HCT116 (cell line): ENCODE measurements at regions not wholly inside any gene's neighbourhood (a gene's known extent, or its start where the extent isn't known, plus 50 kb on each side); places are given as distances from the start of the nearest gene placed in this dataset.

Source experiments
- ATAC-seq: fragments of 200-7000 bp; cut with Tn5 transposase; 2 replicates; pipeline ENCODE4 v1.9.1; 2020; ENCODE audit warnings: mild to moderate bottlenecking, moderate library complexity
- BruUV-seq: library from RNA; stranded (reverse); fragments of 400-500 nt; replicated peaks from 2 replicates; lab custom pipeline; 2021; lab: Mats Ljungman, UMichigan
- CTCF ChIA-PET: fragments of 300-600 bp; sonication (Branson Sonifier 250); formaldehyde crosslinking; loops from one replicate; lab custom pipeline; 2021; ENCODE audit warnings: antibody characterized with exemption; lab: Charles Lee
- POLR2A ChIA-PET: fragments of 300-600, 350-600 bp; sonication (Branson Sonifier 250); formaldehyde crosslinking; loops from one replicate; lab custom pipeline; 2021; ENCODE audit warnings: antibody characterized with exemption; lab: Charles Lee
- RAD21 ChIA-PET, 2 experiments: fragments of 300-600 bp; sonication (Branson Sonifier 250); formaldehyde crosslinking; loops; one replicate each; lab custom pipeline; 2023; ENCODE audit warnings: low total read pairs in 2 of 2; ENCODE audit not compliant: uncharacterized antibody in 2 of 2, unreplicated experiment in 2 of 2, low non-redundant PET in 1 of 2; lab: Charles Lee
- DNase-seq: peaks from one replicate; pipeline ENCODE4 v3.0.0-alpha.2; 2010; ENCODE audit warnings: low read depth, low spot score
- H2AFZ ChIP-seq: fragments of 200-600 bp; shearing (Covaris generic), sonication (generic); 2 replicates; pipeline ENCODE4 v1.6.1; 2017; ENCODE audit warnings: low read depth, mixed run types, mixed read lengths, antibody characterized with exemption, low read length; ENCODE audit not compliant: poor library complexity, severe bottlenecking
- H3K27ac ChIP-seq: 2 replicates; pipeline ENCODE4 v1.5.1; 2012; ENCODE audit warnings: low read depth, low read length
- H3K27me3 ChIP-seq: fragments of 200-600 bp; sonication (generic); 2 replicates; pipeline ENCODE4 v1.6.1; 2016; ENCODE audit warnings: mixed run types, low read length, mixed read lengths; ENCODE audit not compliant: insufficient read depth
- H3K36me3 ChIP-seq, 2 experiments: fragments of 200-500 bp in 1 of 2; fragments of 200-600 bp in 1 of 2; sonication (Bioruptor generic) in 1 of 2; sonication (generic) in 1 of 2; 2 replicates each; pipeline versions ENCODE4 v1.5.1 to v1.6.1; 2014 to 2016; ENCODE audit warnings: low read length in 2 of 2, inconsistent platforms in 1 of 2, mixed read lengths in 1 of 2, mixed run types in 1 of 2; ENCODE audit not compliant: insufficient read depth in 2 of 2, control insufficient read depth in 1 of 2
- H3K4me1 ChIP-seq, 2 experiments: fragments of 200-600 bp in 1 of 2; sonication (generic) in 1 of 2; 2 replicates each; pipeline versions ENCODE4 v1.5.1 to v1.6.1; 2012 to 2017; ENCODE audit warnings: low read length in 2 of 2, inconsistent platforms in 1 of 2, mild to moderate bottlenecking in 1 of 2, mixed read lengths in 1 of 2, mixed run types in 1 of 2, moderate library complexity in 1 of 2; ENCODE audit not compliant: insufficient read depth in 2 of 2, control insufficient read depth in 1 of 2
- H3K4me2 ChIP-seq: fragments of 200-600 bp; sonication (generic); 2 replicates; pipeline ENCODE4 v1.6.1; 2017; ENCODE audit warnings: mixed run types, low read length, mixed read lengths
- H3K4me3 ChIP-seq, 2 experiments: fragments of 200-600 bp in 1 of 2; sonication (generic) in 1 of 2; replicated peaks in 1 of 2; 2 replicates each; pipeline ENCODE4 v1.5.1; 2011 to 2016; ENCODE audit warnings: low read length in 2 of 2, control low read depth in 1 of 2, low read depth in 1 of 2, mild to moderate bottlenecking in 1 of 2, mixed read lengths in 1 of 2, mixed run types in 1 of 2
- H3K79me2 ChIP-seq: fragments of 200-600 bp; sonication (generic); 2 replicates; pipeline ENCODE4 v1.6.1; 2017; ENCODE audit warnings: mild to moderate bottlenecking, mixed run types, low read length, moderate library complexity, mixed read lengths; ENCODE audit not compliant: insufficient read depth
- H3K9ac ChIP-seq: fragments of 200-600 bp; sonication (generic); 2 replicates; pipeline ENCODE4 v1.6.1; 2016; ENCODE audit warnings: low read length, mixed read lengths
- H3K9me2 ChIP-seq: fragments of 200-600 bp; sonication (generic), shearing (Covaris generic); 2 replicates; pipeline ENCODE4 v1.6.1; 2017; ENCODE audit warnings: mixed run types, mild to moderate bottlenecking, moderate library complexity; ENCODE audit not compliant: insufficient read depth
- H3K9me3 ChIP-seq, 2 experiments: fragments of 200-500 bp in 1 of 2; fragments of 200-600 bp in 1 of 2; sonication (Bioruptor generic) in 1 of 2; sonication (generic) in 1 of 2; 2 replicates each; pipeline ENCODE4 v1.6.1; 2014 to 2017; ENCODE audit warnings: low read length in 2 of 2, mixed read lengths in 2 of 2, inconsistent platforms in 1 of 2, low read depth in 1 of 2, mild to moderate bottlenecking in 1 of 2, mixed run types in 1 of 2, moderate library complexity in 1 of 2; ENCODE audit not compliant: control insufficient read depth in 1 of 2, insufficient read depth in 1 of 2
- H4K20me1 ChIP-seq: fragments of 200-600 bp; sonication (generic), shearing (Covaris generic); 2 replicates; pipeline ENCODE4 v1.6.1; 2017; ENCODE audit warnings: mixed run types, mild to moderate bottlenecking, moderate library complexity; ENCODE audit not compliant: insufficient read depth
- EGR1 ChIP-seq: IDR thresholded peaks from 2 replicates; pipeline ENCODE4 v1.6.1; 2012; ENCODE audit warnings: low read depth
- POLR2AphosphoS5 ChIP-seq: IDR thresholded peaks from 2 replicates; pipeline ENCODE4 v1.6.1; 2011; ENCODE audit warnings: mild to moderate bottlenecking, low read depth, low read length, moderate library complexity
- RAD21 ChIP-seq: IDR thresholded peaks from 2 replicates; pipeline ENCODE4 v1.6.1; 2012; ENCODE audit warnings: low read depth, mild to moderate bottlenecking
- SIN3A ChIP-seq: IDR thresholded peaks from 2 replicates; pipeline ENCODE4 v1.6.1; 2012; ENCODE audit warnings: low read depth
- SP1 ChIP-seq: IDR thresholded peaks from 2 replicates; pipeline ENCODE4 v1.6.1; 2012; ENCODE audit warnings: low read depth
- YY1 ChIP-seq: IDR thresholded peaks from 2 replicates; pipeline ENCODE4 v1.6.1; 2011; ENCODE audit warnings: low read length, low read depth, moderate library complexity, mild to moderate bottlenecking; ENCODE audit not compliant: insufficient replicate concordance; ENCODE audit errors: extremely low read depth
- ZFX ChIP-seq: fragments of 450-650 bp; IDR thresholded peaks from 2 replicates; pipeline ENCODE4 v1.6.1; 2017
- intact Hi-C: fragments of 100-400 bp; cut with micrococcal nuclease; formaldehyde crosslinking; loops from 2 replicates; pipeline ENCODE4 v1.10.0; 2022
- TF ChIP-seq, protein P1 (sequence below), 3 experiments: fragments of 200-600 bp in 1 of 3; sonication (generic) in 1 of 3; IDR thresholded peaks in 2 of 3; conservative IDR thresholded peaks in 1 of 3; 2 replicates each; pipeline ENCODE4 v1.5.1; 2012 to 2017; ENCODE audit warnings: low read depth in 2 of 3, low read length in 2 of 3, antibody characterized with exemption in 1 of 3, borderline replicate concordance in 1 of 3, control low read depth in 1 of 3, mild to moderate bottlenecking in 1 of 3, mixed read lengths in 1 of 3, mixed run types in 1 of 3, moderate library complexity in 1 of 3; ENCODE audit not compliant: insufficient read depth in 1 of 3
- TF ChIP-seq, protein P2 (sequence below): IDR thresholded peaks from 2 replicates; pipeline ENCODE4 v1.6.1; 2011; ENCODE audit warnings: mild to moderate bottlenecking, low read length, moderate library complexity; ENCODE audit not compliant: insufficient replicate concordance; ENCODE audit errors: extremely low read depth
- TF ChIP-seq, protein P3 (sequence below): IDR thresholded peaks from 2 replicates; pipeline ENCODE4 v1.6.1; 2012; ENCODE audit warnings: low read depth

DNA sequence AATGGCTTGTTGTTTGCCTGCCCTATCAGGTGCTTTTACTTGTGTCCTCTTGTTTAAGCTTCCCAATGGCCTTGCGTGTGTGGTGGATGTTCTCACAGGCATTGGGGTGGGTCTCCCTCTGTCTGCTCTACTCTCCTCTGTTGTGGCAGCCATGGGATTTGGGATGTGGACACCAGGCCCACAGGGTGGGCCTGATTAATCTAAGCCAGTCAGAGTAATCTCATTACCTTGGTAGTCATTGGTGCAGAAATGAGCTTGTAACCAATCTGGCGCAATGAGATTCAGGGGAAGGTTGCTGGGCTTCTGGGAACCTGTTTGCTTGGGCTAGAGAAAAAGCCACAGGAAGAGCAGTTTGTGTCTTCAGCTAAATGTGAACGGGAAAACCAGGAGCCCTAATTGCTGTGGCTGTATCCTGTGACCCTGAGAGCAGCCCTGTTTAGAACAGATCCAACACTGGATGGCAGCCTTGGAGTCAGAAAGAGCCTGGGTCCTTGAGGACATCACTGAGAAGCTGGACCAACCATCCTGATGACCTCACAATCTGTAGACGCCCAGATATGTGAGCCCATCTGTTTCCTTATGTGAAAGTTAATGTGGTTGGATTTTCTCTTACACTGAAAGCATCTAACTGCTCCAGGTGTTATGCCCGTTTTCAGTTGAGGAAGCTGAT, 157.3 kb upstream of the UBE2E1 start:
- CTCF ChIA-PET, result interaction anchor here (1.1 to 1.4 kb wide), 3 partner anchors 112 to 240 kb away, joined by 4 to 8 read pairs (median 8); no protein-coding TSS in a partner anchor
- Histone ChIP-seq H3K27ac (no peak overlapping the region), H3K9me3 (no peaks in the 10 kb centered on the region), H3K9ac (no peak overlapping the region)
- ATAC-seq, result peak; percentile 80
- BruUV-seq, result no TSS peak
- TF ChIP-seq SP1, result no peak
- TF ChIP-seq, protein P1, sequence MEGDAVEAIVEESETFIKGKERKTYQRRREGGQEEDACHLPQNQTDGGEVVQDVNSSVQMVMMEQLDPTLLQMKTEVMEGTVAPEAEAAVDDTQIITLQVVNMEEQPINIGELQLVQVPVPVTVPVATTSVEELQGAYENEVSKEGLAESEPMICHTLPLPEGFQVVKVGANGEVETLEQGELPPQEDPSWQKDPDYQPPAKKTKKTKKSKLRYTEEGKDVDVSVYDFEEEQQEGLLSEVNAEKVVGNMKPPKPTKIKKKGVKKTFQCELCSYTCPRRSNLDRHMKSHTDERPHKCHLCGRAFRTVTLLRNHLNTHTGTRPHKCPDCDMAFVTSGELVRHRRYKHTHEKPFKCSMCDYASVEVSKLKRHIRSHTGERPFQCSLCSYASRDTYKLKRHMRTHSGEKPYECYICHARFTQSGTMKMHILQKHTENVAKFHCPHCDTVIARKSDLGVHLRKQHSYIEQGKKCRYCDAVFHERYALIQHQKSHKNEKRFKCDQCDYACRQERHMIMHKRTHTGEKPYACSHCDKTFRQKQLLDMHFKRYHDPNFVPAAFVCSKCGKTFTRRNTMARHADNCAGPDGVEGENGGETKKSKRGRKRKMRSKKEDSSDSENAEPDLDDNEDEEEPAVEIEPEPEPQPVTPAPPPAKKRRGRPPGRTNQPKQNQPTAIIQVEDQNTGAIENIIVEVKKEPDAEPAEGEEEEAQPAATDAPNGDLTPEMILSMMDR (IDR thresholded peaks at IDR 0.05 in 2 of 3, conservative IDR thresholded peaks at IDR 0.05 in 1 of 3; ENCODE audit: borderline replicate concordance in 1 of 3, insufficient read depth in 1 of 3, low read depth in 2 of 3, low read length in 2 of 3), result peak; percentile 16 to 35 (median 31); a peak in 3 of 6 replicates
- TF ChIP-seq RAD21, result peak; percentile 81
- TF ChIP-seq, all 23 proteins: peak for 2
- Histone ChIP-seq H3K79me2 (no peaks in the 10 kb centered on the region), H3K4me1 (peaks cover 0 to 26% of the 10 kb centered on the region in 2 experiments; a peak in 3 of 4 replicates), H3K4me2 (no peak overlapping the region), H3K9me2 (no peaks in the 10 kb centered on the region), H2AFZ (peak overlapping the region; percentile 10), H4K20me1 (no peaks in the 10 kb centered on the region), H3K27me3 (no peaks in the 10 kb centered on the region), H3K4me3 (no peak overlapping the region), H3K36me3 (no peaks in the 10 kb centered on the region)
- no peak for DNase-seq
- intact Hi-C loops, result no loop called here
- RAD21 ChIA-PET, result interaction anchor here in 1 of 2 experiments (0.5 to 1.0 kb wide), 2 partner anchors 113 to 142 kb away, joined by 3 to 6 read pairs; no protein-coding TSS in a partner anchor
- POLR2A ChIA-PET, result no interaction called here

DNA sequence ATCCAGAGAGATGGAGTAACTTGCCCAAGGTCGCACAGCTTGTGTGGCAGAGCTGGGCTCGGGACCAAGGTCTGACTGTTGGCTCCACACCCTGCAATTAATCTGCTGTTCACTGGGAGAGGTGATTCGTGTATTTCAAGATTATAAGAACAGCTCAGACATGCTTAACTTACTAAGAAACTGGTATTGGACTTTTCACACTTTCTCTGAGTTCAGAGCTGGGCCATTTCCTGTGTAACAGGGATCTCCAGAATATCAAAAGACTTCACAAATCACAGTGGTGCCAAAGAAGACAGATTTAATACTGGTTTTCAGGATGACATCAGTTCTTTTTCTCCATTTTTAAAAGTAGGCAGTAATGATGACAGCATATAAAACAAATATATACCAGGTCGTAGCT, 156.8 kb upstream of the UBE2E1 start:
- no peak for DNase-seq
- Histone ChIP-seq H3K27me3 (no peaks in the 10 kb centered on the region), H4K20me1 (no peaks in the 10 kb centered on the region), H3K4me3 (no peak overlapping the region), H3K4me2 (no peak overlapping the region), H3K79me2 (no peaks in the 10 kb centered on the region), H3K9me3 (no peaks in the 10 kb centered on the region), H3K9me2 (no peaks in the 10 kb centered on the region), H2AFZ (peak overlapping the region; percentile 10), H3K9ac (no peak overlapping the region), H3K4me1 (peaks cover 4 to 31% of the 10 kb centered on the region in 2 experiments; a peak in 3 of 4 replicates), H3K36me3 (no peaks in the 10 kb centered on the region), H3K27ac (no peak overlapping the region)
- intact Hi-C loops, result no loop called here
- ChIA-PET RAD21 (interaction anchor here in 1 of 2 experiments (1.0 kb wide), 1 partner anchor 112 kb away, joined by 3 read pairs; no protein-coding TSS in a partner anchor), POLR2A (no interaction called here), CTCF (interaction anchor here (1.1 to 1.4 kb wide), 3 partner anchors 112 to 240 kb away, joined by 4 to 8 read pairs (median 8); no protein-coding TSS in a partner anchor)
- BruUV-seq, result no TSS peak
- 0 out of 2 replicates have a peak, but pooled peaks have one; percentile 20 for ATAC-seq
- TF ChIP-seq, protein P2, sequence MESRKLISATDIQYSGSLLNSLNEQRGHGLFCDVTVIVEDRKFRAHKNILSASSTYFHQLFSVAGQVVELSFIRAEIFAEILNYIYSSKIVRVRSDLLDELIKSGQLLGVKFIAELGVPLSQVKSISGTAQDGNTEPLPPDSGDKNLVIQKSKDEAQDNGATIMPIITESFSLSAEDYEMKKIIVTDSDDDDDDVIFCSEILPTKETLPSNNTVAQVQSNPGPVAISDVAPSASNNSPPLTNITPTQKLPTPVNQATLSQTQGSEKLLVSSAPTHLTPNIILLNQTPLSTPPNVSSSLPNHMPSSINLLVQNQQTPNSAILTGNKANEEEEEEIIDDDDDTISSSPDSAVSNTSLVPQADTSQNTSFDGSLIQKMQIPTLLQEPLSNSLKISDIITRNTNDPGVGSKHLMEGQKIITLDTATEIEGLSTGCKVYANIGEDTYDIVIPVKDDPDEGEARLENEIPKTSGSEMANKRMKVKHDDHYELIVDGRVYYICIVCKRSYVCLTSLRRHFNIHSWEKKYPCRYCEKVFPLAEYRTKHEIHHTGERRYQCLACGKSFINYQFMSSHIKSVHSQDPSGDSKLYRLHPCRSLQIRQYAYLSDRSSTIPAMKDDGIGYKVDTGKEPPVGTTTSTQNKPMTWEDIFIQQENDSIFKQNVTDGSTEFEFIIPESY, result no peak
- no peak for TF ChIP-seq SIN3A
- TF ChIP-seq EGR1, result no peak
- no peak for TF ChIP-seq POLR2AphosphoS5
- TF ChIP-seq YY1, result no peak
- TF ChIP-seq, protein P3, sequence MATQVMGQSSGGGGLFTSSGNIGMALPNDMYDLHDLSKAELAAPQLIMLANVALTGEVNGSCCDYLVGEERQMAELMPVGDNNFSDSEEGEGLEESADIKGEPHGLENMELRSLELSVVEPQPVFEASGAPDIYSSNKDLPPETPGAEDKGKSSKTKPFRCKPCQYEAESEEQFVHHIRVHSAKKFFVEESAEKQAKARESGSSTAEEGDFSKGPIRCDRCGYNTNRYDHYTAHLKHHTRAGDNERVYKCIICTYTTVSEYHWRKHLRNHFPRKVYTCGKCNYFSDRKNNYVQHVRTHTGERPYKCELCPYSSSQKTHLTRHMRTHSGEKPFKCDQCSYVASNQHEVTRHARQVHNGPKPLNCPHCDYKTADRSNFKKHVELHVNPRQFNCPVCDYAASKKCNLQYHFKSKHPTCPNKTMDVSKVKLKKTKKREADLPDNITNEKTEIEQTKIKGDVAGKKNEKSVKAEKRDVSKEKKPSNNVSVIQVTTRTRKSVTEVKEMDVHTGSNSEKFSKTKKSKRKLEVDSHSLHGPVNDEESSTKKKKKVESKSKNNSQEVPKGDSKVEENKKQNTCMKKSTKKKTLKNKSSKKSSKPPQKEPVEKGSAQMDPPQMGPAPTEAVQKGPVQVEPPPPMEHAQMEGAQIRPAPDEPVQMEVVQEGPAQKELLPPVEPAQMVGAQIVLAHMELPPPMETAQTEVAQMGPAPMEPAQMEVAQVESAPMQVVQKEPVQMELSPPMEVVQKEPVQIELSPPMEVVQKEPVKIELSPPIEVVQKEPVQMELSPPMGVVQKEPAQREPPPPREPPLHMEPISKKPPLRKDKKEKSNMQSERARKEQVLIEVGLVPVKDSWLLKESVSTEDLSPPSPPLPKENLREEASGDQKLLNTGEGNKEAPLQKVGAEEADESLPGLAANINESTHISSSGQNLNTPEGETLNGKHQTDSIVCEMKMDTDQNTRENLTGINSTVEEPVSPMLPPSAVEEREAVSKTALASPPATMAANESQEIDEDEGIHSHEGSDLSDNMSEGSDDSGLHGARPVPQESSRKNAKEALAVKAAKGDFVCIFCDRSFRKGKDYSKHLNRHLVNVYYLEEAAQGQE, result no peak
- no peak for TF ChIP-seq ZFX
